GM23338 (cell line): ENCODE measurements at regions not wholly inside any gene's neighbourhood (a gene's known extent, or its start where the extent isn't known, plus 50 kb on each side); places are given as distances from the start of the nearest gene placed in this dataset.

Experiments
- ATAC-seq: fragments of 200-7000 bp; cut with Tn5 transposase; 3 replicates; pipeline ENCODE4 v1.9.1; 2020
- DNase-seq: peaks from one replicate; pipeline ENCODE4 v3.0.0-alpha.2; 2015; ENCODE audit warnings: low spot score
- H2AFZ ChIP-seq: fragments of 200-600 bp; sonication (generic); 2 replicates; pipeline ENCODE4 v1.8.0; 2016; ENCODE audit warnings: antibody characterized with exemption, mild to moderate bottlenecking, moderate library complexity
- H3F3A ChIP-seq: fragments of 200-600 bp; sonication (generic); replicated peaks from 2 replicates; pipeline ENCODE4 v1.8.0; 2017; ENCODE audit warnings: antibody characterized with exemption, mixed run types, low read depth
- H3K27ac ChIP-seq: fragments of 200-600 bp; sonication (generic); 2 replicates; pipeline ENCODE4 v1.6.1; 2016; ENCODE audit warnings: low read depth
- H3K27me3 ChIP-seq: fragments of 200-600 bp; sonication (generic); 2 replicates; pipeline ENCODE4 v1.8.0; 2016; ENCODE audit warnings: mild to moderate bottlenecking, mixed run types, moderate library complexity; ENCODE audit not compliant: insufficient read depth
- H3K36me3 ChIP-seq: fragments of 200-600 bp; sonication (generic); 2 replicates; pipeline ENCODE4 v1.8.0; 2016; ENCODE audit warnings: mild to moderate bottlenecking; ENCODE audit not compliant: insufficient read depth
- H3K4me1 ChIP-seq: fragments of 200-600 bp; sonication (generic); 2 replicates; pipeline ENCODE4 v1.8.0; 2016; ENCODE audit warnings: mild to moderate bottlenecking, moderate library complexity; ENCODE audit not compliant: insufficient read depth
- H3K4me2 ChIP-seq: fragments of 200-600 bp; sonication (generic); 2 replicates; pipeline ENCODE4 v1.7.1; 2017; ENCODE audit warnings: mixed run types
- H3K4me3 ChIP-seq: fragments of 200-600 bp; sonication (generic); 2 replicates; pipeline ENCODE4 v1.6.1; 2016; ENCODE audit warnings: mixed run types
- H3K79me2 ChIP-seq: fragments of 200-600 bp; sonication (generic); replicated peaks from 2 replicates; pipeline ENCODE4 v1.8.0; 2017; ENCODE audit warnings: mild to moderate bottlenecking; ENCODE audit not compliant: insufficient read depth
- H3K9me2 ChIP-seq: fragments of 200-600 bp; sonication (generic); 2 replicates; pipeline ENCODE4 v1.8.0; 2017; ENCODE audit not compliant: insufficient read depth
- H4K20me1 ChIP-seq: fragments of 200-600 bp; sonication (generic); replicated peaks from 2 replicates; pipeline ENCODE4 v1.8.0; 2017; ENCODE audit warnings: mild to moderate bottlenecking; ENCODE audit not compliant: insufficient read depth
- H3K27ac Mint-ChIP-seq: 2 replicates; pipeline ENCODE4 v1.8.0; 2020; ENCODE audit warnings: inconsistent platforms, mild to moderate bottlenecking, moderate library complexity, mixed read lengths
- H3K27me3 Mint-ChIP-seq: 3 replicates; pipeline ENCODE4 v1.8.0; 2022; ENCODE audit warnings: low read depth, mild to moderate bottlenecking, moderate library complexity, mixed read lengths, inconsistent platforms; ENCODE audit not compliant: insufficient read depth, poor library complexity
- H3K36me3 Mint-ChIP-seq: 3 replicates; pipeline ENCODE4 v1.8.0; 2021; ENCODE audit warnings: low read depth, mild to moderate bottlenecking, inconsistent platforms, moderate library complexity, mixed read lengths
- H3K4me1 Mint-ChIP-seq: 3 replicates; pipeline ENCODE4 v1.8.0; 2020; ENCODE audit warnings: mild to moderate bottlenecking, inconsistent platforms, mixed read lengths
- H3K4me3 Mint-ChIP-seq: 3 replicates; pipeline ENCODE4 v1.8.0; 2021; ENCODE audit warnings: moderate library complexity, mild to moderate bottlenecking, inconsistent platforms, mixed read lengths
- H3K9me3 Mint-ChIP-seq: 3 replicates; pipeline ENCODE4 v1.8.0; 2020; ENCODE audit warnings: moderate library complexity, mild to moderate bottlenecking, inconsistent platforms, mixed read lengths
- CREB1 ChIP-seq: fragments of 250-450 bp; sonication (Bioruptor Pico); IDR thresholded peaks from 2 replicates; pipeline ENCODE4 v1.5.0; 2020; ENCODE audit warnings: low read depth, mild to moderate bottlenecking, moderate library complexity
- EZH2 ChIP-seq: fragments of 200-600 bp; sonication (generic); IDR thresholded peaks from one replicate; pipeline ENCODE4 v1.8.0; 2017; ENCODE audit warnings: antibody characterized with exemption, mild to moderate bottlenecking, low read depth; ENCODE audit not compliant: unreplicated experiment
- NANOG ChIP-seq: IDR thresholded peaks from 2 replicates; pipeline ENCODE4 v1.6.1; 2016; ENCODE audit warnings: antibody characterized with exemption, borderline replicate concordance
- ZNF331 ChIP-seq: fragments of 250-450 bp; sonication (Bioruptor Pico); IDR thresholded peaks from 2 replicates; pipeline ENCODE4 v1.5.0; 2020; ENCODE audit warnings: low read depth, mild to moderate bottlenecking, moderate library complexity
- ZNF462 ChIP-seq: fragments of 250-450 bp; sonication (Bioruptor Pico); IDR thresholded peaks from 2 replicates; pipeline ENCODE4 v1.5.0; 2020; ENCODE audit warnings: mild to moderate bottlenecking, moderate library complexity
- TF ChIP-seq, protein P1 (sequence below): IDR thresholded peaks from one replicate; pipeline ENCODE4 v1.6.1; 2018; ENCODE audit warnings: antibody characterized with exemption; ENCODE audit not compliant: unreplicated experiment

DNA sequence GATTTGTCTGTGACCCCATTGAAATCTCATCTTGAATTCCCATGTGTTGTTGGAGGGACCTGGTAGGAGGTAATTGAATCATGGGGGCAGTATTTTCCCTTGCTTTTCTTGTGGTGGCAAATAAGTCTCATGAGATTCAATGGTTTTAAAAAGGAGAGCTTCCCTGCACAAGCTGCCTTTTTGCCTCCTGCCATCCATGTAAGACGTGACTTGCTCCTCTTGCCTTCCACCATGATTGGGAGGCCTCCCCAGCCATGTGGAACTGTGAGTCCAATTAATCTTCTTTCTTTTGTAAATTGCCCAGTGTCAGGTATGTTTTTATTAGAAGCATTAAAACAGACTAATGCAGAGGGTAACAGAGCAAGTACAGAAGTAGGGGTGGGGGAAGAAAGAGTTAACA lies 1097.0 kb upstream of the ADGRB3 start (continued):
- no peak for TF ChIP-seq ZNF462 (CRISPR knock-in tag)
- no peak for TF ChIP-seq ZNF331 (CRISPR knock-in tag)

DNA sequence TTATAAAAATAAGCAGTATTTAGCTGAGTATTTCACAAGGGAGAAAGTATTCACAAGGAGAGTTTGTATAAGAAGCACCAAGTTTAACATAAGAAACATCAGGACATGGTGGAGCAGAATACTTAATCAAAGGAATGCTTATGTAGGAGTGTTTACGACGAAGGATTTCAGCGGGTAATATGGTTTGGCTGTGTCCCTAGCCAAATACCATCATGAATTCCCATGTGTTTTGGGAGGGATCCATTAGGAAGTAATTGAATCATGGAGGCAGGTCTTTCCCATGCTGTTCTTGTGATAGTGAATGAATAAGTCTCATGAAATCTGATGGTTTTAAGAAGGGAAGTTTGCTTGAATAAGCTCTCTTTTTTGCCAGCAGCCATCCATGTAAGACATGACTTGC lies 1099.1 kb upstream of the ADGRB3 start:
- Histone ChIP-seq H3K27ac (no peak overlapping the region), H2AFZ (no peak overlapping the region), H3F3A (no peaks in the 10 kb centered on the region), H3K79me2 (no peaks in the 10 kb centered on the region), H3K9me2 (peaks cover 20% of the 10 kb centered on the region; the same call in 1 of the 2 replicates), H3K4me1 (no peaks in the 10 kb centered on the region), H3K4me2 (no peak overlapping the region), H3K4me3 (no peak overlapping the region), H3K36me3 (no peaks in the 10 kb centered on the region), H3K27me3 (no peaks in the 10 kb centered on the region), H4K20me1 (no peaks in the 10 kb centered on the region)
- H3K9me3 Mint-ChIP-seq: peaks cover 60% of the 10 kb centered on the region
- H3K36me3 Mint-ChIP-seq: peaks cover 24% of the 10 kb centered on the region; the same call in 2 of the 3 replicates
- no peak for DNase-seq
- peaks cover 8% of the 10 kb centered on the region; the same call in 1 of the 3 replicates for H3K4me1 Mint-ChIP-seq
- no peak overlapping the region for H3K4me3 Mint-ChIP-seq
- no peak for ATAC-seq
- peaks cover 2% of the 10 kb centered on the region for H3K27me3 Mint-ChIP-seq
- no peak overlapping the region for H3K27ac Mint-ChIP-seq
- no peak for TF ChIP-seq ZNF331 (CRISPR knock-in tag)
- no peak for TF ChIP-seq ZNF462 (CRISPR knock-in tag)
- TF ChIP-seq, protein P1, sequence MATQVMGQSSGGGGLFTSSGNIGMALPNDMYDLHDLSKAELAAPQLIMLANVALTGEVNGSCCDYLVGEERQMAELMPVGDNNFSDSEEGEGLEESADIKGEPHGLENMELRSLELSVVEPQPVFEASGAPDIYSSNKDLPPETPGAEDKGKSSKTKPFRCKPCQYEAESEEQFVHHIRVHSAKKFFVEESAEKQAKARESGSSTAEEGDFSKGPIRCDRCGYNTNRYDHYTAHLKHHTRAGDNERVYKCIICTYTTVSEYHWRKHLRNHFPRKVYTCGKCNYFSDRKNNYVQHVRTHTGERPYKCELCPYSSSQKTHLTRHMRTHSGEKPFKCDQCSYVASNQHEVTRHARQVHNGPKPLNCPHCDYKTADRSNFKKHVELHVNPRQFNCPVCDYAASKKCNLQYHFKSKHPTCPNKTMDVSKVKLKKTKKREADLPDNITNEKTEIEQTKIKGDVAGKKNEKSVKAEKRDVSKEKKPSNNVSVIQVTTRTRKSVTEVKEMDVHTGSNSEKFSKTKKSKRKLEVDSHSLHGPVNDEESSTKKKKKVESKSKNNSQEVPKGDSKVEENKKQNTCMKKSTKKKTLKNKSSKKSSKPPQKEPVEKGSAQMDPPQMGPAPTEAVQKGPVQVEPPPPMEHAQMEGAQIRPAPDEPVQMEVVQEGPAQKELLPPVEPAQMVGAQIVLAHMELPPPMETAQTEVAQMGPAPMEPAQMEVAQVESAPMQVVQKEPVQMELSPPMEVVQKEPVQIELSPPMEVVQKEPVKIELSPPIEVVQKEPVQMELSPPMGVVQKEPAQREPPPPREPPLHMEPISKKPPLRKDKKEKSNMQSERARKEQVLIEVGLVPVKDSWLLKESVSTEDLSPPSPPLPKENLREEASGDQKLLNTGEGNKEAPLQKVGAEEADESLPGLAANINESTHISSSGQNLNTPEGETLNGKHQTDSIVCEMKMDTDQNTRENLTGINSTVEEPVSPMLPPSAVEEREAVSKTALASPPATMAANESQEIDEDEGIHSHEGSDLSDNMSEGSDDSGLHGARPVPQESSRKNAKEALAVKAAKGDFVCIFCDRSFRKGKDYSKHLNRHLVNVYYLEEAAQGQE: no peak
- TF ChIP-seq NANOG: no peak
- no peak for TF ChIP-seq EZH2
- no peak for TF ChIP-seq CREB1 (CRISPR knock-in tag)
